ENCODE measurements at regions not wholly inside any gene's neighbourhood (a gene's known extent, or its start where the extent isn't known, plus 50 kb on each side); places are given as distances from the start of the nearest gene placed in this dataset.

DNA sequence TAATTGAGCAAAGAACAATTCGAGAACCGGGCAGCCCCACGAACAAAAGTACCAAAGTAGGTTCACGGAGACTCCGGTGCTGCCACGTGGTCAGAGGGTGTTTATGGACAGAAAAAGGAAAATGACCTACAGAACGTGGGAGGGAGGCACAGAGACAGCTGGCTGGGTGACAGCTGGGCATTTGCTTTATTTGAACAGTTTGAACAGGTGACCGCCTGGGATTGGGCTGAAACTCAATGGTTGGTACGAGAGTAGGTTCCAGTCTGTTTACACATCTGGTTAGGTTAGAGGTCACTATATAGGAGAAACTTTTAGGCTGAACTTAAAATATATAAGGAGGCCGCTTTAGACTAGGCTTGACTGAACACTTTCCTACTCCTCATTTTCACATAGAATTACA is 50.6 kb upstream of the CELF2 start:
- BruUV-seq (replicated peaks) = no TSS peak
- H4K20me1 ChIP-seq (ENCODE audit: insufficient read depth) = no peaks in the 10 kb centered on the region
- POLR2A ChIA-PET (ENCODE audit: unreplicated experiment) = no interaction called here
- TF ChIP-seq EZH2 (IDR thresholded peaks at IDR 0.05; ENCODE audit: low read depth) = no peak
- TF ChIP-seq, protein P1, sequence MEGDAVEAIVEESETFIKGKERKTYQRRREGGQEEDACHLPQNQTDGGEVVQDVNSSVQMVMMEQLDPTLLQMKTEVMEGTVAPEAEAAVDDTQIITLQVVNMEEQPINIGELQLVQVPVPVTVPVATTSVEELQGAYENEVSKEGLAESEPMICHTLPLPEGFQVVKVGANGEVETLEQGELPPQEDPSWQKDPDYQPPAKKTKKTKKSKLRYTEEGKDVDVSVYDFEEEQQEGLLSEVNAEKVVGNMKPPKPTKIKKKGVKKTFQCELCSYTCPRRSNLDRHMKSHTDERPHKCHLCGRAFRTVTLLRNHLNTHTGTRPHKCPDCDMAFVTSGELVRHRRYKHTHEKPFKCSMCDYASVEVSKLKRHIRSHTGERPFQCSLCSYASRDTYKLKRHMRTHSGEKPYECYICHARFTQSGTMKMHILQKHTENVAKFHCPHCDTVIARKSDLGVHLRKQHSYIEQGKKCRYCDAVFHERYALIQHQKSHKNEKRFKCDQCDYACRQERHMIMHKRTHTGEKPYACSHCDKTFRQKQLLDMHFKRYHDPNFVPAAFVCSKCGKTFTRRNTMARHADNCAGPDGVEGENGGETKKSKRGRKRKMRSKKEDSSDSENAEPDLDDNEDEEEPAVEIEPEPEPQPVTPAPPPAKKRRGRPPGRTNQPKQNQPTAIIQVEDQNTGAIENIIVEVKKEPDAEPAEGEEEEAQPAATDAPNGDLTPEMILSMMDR (conservative IDR thresholded peaks at IDR 0.05) = no peak
- H3K9me2 ChIP-seq (ENCODE audit: insufficient read depth) = no peaks in the 10 kb centered on the region
- H3K27ac ChIP-seq = no peak overlapping the region
- H3K4me1 ChIP-seq (replicated peaks; ENCODE audit: insufficient read depth) = no peaks in the 10 kb centered on the region
- H3K79me2 ChIP-seq (ENCODE audit: low read depth) = no peaks in the 10 kb centered on the region
- H3K27me3 ChIP-seq (ENCODE audit: insufficient read depth, low read depth) = 0 out of 2 replicates have a peak, but pooled peaks cover 8% of the 10 kb centered on the region
- H3K4me3 ChIP-seq = no peak overlapping the region
- H2AFZ ChIP-seq = no peak overlapping the region
- CTCF ChIA-PET = no interaction called here
- no peaks in the 10 kb centered on the region for H3K9me3 ChIP-seq (ENCODE audit: insufficient read depth, low read depth)
- no peaks in the 10 kb centered on the region for H3K36me3 ChIP-seq (ENCODE audit: low read depth)
- DNase-seq = no peak
- H3F3A ChIP-seq (ENCODE audit: insufficient read depth, low read depth) = no peaks in the 10 kb centered on the region
- intact Hi-C loops (cut with micrococcal nuclease; ENCODE audit: unreplicated experiment) = no loop called here
- H3K4me2 ChIP-seq = no peak overlapping the region

DNA sequence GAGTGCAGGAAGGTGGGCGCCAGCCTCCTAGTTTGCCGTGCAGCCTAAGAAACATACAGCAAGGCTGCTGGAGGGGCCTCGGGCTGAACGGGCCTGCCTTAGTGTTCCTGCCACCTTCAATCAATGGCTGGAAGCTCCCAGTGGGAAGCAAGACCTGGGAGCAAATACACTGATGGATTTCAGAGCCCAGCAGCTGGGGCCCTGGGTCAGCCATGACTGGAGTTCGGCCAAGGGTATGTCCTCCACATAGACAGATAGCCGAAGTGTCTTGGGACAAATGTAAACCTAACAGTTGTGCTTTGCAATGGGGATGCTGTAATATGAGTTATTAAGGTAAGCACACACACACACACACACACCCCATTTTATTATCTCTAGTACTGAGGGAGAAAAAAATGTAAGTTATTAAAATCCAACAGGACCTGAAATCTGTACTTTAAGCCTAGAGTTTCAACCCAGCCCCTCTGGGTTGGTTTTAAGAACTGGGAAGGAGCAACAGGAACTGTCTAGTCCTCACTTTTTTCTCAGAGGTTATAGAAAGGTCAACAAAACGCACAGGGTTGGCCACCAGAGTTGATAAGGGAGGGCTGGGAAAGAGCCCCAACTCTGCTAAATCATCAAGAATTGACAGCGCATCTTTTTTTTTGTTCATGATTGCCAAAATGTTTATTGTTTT is 50.0 kb upstream of the CELF2 start:
- POLR2A ChIA-PET (ENCODE audit: unreplicated experiment) = no interaction called here
- H3K4me2 ChIP-seq = no peak overlapping the region
- H3K9me3 ChIP-seq (ENCODE audit: insufficient read depth, low read depth) = no peaks in the 10 kb centered on the region
- CTCF ChIA-PET = no interaction called here
- H3K4me3 ChIP-seq = no peak overlapping the region
- no peaks in the 10 kb centered on the region for H4K20me1 ChIP-seq (ENCODE audit: insufficient read depth)
- no TSS peak for BruUV-seq (replicated peaks)
- no peaks in the 10 kb centered on the region for H3K4me1 ChIP-seq (replicated peaks; ENCODE audit: insufficient read depth)
- H3K27ac ChIP-seq = no peak overlapping the region
- no peaks in the 10 kb centered on the region for H3F3A ChIP-seq (ENCODE audit: insufficient read depth, low read depth)
- TF ChIP-seq, protein P1 (conservative IDR thresholded peaks at IDR 0.05) = no peak
- no peak for TF ChIP-seq EZH2 (IDR thresholded peaks at IDR 0.05; ENCODE audit: low read depth)
- H3K79me2 ChIP-seq (ENCODE audit: low read depth) = no peaks in the 10 kb centered on the region
- intact Hi-C loops (cut with micrococcal nuclease; ENCODE audit: unreplicated experiment) = no loop called here
- H3K27me3 ChIP-seq (ENCODE audit: insufficient read depth, low read depth) = peaks cover 14% of the 10 kb centered on the region; the same call in 1 of the 2 replicates
- H2AFZ ChIP-seq = no peak overlapping the region
- DNase-seq = no peak
- no peaks in the 10 kb centered on the region for H3K36me3 ChIP-seq (ENCODE audit: low read depth)
- no peaks in the 10 kb centered on the region for H3K9me2 ChIP-seq (ENCODE audit: insufficient read depth)
